ENCODE measurements at regions not wholly inside any gene's neighbourhood (a gene's known extent, or its start where the extent isn't known, plus 50 kb on each side); places are given as distances from the start of the nearest gene placed in this dataset.

- Histone ChIP-seq H3K27me3 (ENCODE audit: control insufficient read depth in 4 of 4, insufficient read depth in 4 of 4, low read length in 3 of 4) (no peaks in the 10 kb centered on the region), H3K27ac (ENCODE audit: low read depth in 1 of 2, low read length in 2 of 2) (no peak overlapping the region), H3K36me3 (ENCODE audit: control insufficient read depth in 4 of 4, insufficient read depth in 3 of 4, low read depth in 1 of 4, low read length in 3 of 4) (no peaks in the 10 kb centered on the region), H3K9ac (ENCODE audit: low read depth in 1 of 2, low read length in 2 of 2) (no peak overlapping the region), H3K4me3 (ENCODE audit: low read depth in 1 of 3, low read length in 3 of 3) (no peak overlapping the region), H3K4me1 (ENCODE audit: control insufficient read depth in 4 of 4, insufficient read depth in 4 of 4, low read length in 3 of 4) (no peaks in the 10 kb centered on the region), H3K9me3 (ENCODE audit: control insufficient read depth in 4 of 4, low read length in 3 of 4) (no peaks in the 10 kb centered on the region)
- WGBS: 90% methylated on average over 2 of the region's 2 CpGs
- TF ChIP-seq RAD21 (IDR thresholded peaks at IDR 0.05) (no peak), FOXA1 (IDR thresholded peaks at IDR 0.05) (no peak), NR2F2 (IDR thresholded peaks at IDR 0.05) (no peak), GABPA (IDR thresholded peaks at IDR 0.05 in 1 of 2, conservative IDR thresholded peaks at IDR 0.05 in 1 of 2) (no peak), HNF4G (IDR thresholded peaks at IDR 0.05) (no peak), REST (IDR thresholded peaks at IDR 0.05) (no peak), SP1 (IDR thresholded peaks at IDR 0.05) (no peak), TAF1 (conservative IDR thresholded peaks at IDR 0.05) (no peak), HNF4A (conservative IDR thresholded peaks at IDR 0.05) (no peak), ATF3 (IDR thresholded peaks at IDR 0.05) (no peak), RXRA (IDR thresholded peaks at IDR 0.05) (no peak), MAX (IDR thresholded peaks at IDR 0.05) (no peak), FOXA2 (IDR thresholded peaks at IDR 0.05) (no peak), EGR1 (IDR thresholded peaks at IDR 0.05; ENCODE audit: low read depth in 2 of 2) (no peak), YY1 (IDR thresholded peaks at IDR 0.05) (no peak), CTCF (IDR thresholded peaks at IDR 0.05; ENCODE audit: low read depth, low read length, missing input control) (no peak)
- no peak for DNase-seq (ENCODE audit: low spot score)
These were observed 331.2 kb upstream of the TBL1XR1 start for GRCh38 chr3:177528306-177529070.

DNA sequence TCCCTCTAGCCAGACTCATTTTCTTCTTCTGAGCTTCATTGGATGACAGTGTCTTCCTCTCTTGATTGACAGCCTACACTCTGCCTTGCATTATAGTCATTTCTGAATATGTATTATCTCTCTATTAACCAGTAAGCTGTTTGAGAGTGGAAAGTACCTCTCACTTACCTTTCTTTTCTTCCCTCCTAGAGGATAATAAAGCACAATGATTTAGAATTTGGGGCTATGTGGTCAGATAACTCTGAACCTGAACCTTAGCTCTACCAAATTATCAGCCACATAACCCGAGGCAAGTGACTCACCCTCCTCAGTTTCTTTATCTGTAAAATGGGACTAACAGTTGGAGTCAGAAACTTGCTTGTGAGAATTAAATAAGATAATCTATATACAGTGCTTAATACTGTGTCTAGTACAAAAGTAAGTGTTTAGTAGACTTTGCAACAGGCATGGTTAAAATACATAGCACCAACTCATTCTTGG lies 331.8 kb upstream of the TBL1XR1 start:
- no peaks in the 10 kb centered on the region for H3K36me3 ChIP-seq (ENCODE audit: control insufficient read depth in 4 of 4, insufficient read depth in 3 of 4, low read depth in 1 of 4, low read length in 3 of 4)
- no peak overlapping the region for H3K9ac ChIP-seq (ENCODE audit: low read depth in 1 of 2, low read length in 2 of 2)
- no peaks in the 10 kb centered on the region for H3K4me1 ChIP-seq (ENCODE audit: control insufficient read depth in 4 of 4, insufficient read depth in 4 of 4, low read length in 3 of 4)
- DNase-seq (ENCODE audit: low spot score): no peak
- 92% methylated on average over 1 of the region's 1 CpG for WGBS
- H3K9me3 ChIP-seq (ENCODE audit: control insufficient read depth in 4 of 4, low read length in 3 of 4): no peaks in the 10 kb centered on the region
- no peak overlapping the region for H3K4me3 ChIP-seq (ENCODE audit: low read depth in 1 of 3, low read length in 3 of 3)
- H3K27me3 ChIP-seq (ENCODE audit: control insufficient read depth in 4 of 4, insufficient read depth in 4 of 4, low read length in 3 of 4): no peaks in the 10 kb centered on the region
- H3K27ac ChIP-seq (ENCODE audit: low read depth in 1 of 2, low read length in 2 of 2): no peak overlapping the region
- TF ChIP-seq RXRA (IDR thresholded peaks at IDR 0.05) (no peak), YY1 (IDR thresholded peaks at IDR 0.05) (no peak), EGR1 (IDR thresholded peaks at IDR 0.05; ENCODE audit: low read depth in 2 of 2) (no peak), SP1 (IDR thresholded peaks at IDR 0.05) (no peak), TAF1 (conservative IDR thresholded peaks at IDR 0.05) (no peak), FOXA1 (IDR thresholded peaks at IDR 0.05) (no peak), RAD21 (IDR thresholded peaks at IDR 0.05) (no peak), REST (IDR thresholded peaks at IDR 0.05) (no peak), NR2F2 (IDR thresholded peaks at IDR 0.05) (no peak)
